Calu3 (cell line): ENCODE measurements at regions not wholly inside any gene's neighbourhood (a gene's known extent, or its start where the extent isn't known, plus 50 kb on each side); places are given as distances from the start of the nearest gene placed in this dataset.

Experiments
- BruUV-seq: library from RNA; stranded (reverse); fragments of 400-500 nt; replicated peaks from 2 replicates; lab custom pipeline; 2021; lab: Mats Ljungman, UMichigan
- CTCF ChIA-PET: fragments of 300-600 bp; sonication (Branson Sonifier 250); formaldehyde crosslinking; loops from one replicate; lab custom pipeline; 2022; ENCODE audit warnings: antibody characterized with exemption; lab: Charles Lee
- DNase-seq: peaks from one replicate; pipeline ENCODE4 v3.0.0; 2022
- H3K27ac Mint-ChIP-seq: one replicate; pipeline ENCODE4 v1.8.0; 2022; ENCODE audit warnings: mixed read lengths; ENCODE audit not compliant: unreplicated experiment
- H3K27me3 Mint-ChIP-seq: one replicate; pipeline ENCODE4 v1.8.0; 2022; ENCODE audit warnings: mixed read lengths; ENCODE audit not compliant: unreplicated experiment
- H3K36me3 Mint-ChIP-seq: one replicate; pipeline ENCODE4 v1.8.0; 2022; ENCODE audit warnings: mild to moderate bottlenecking, moderate library complexity, mixed read lengths; ENCODE audit not compliant: insufficient read depth, unreplicated experiment
- H3K4me1 Mint-ChIP-seq: one replicate; pipeline ENCODE4 v1.8.0; 2022; ENCODE audit warnings: mild to moderate bottlenecking, low read depth, mixed read lengths; ENCODE audit not compliant: unreplicated experiment
- H3K4me3 Mint-ChIP-seq: one replicate; pipeline ENCODE4 v1.8.0; 2022; ENCODE audit warnings: mild to moderate bottlenecking, low read depth, moderate library complexity, mixed read lengths; ENCODE audit not compliant: unreplicated experiment
- H3K9me3 Mint-ChIP-seq: one replicate; pipeline ENCODE4 v1.8.0; 2022; ENCODE audit warnings: low read depth, mixed read lengths; ENCODE audit not compliant: unreplicated experiment
- CTCF ChIP-seq: fragments of 200-600 bp; IDR thresholded peaks from one replicate; pipeline ENCODE4 v1.8.0; 2022; ENCODE audit warnings: antibody characterized with exemption; ENCODE audit not compliant: unreplicated experiment
- intact Hi-C: fragments of 100-400 bp; cut with micrococcal nuclease; formaldehyde crosslinking; loops from one replicate; pipeline ENCODE4 v1.10.0; 2022; ENCODE audit not compliant: unreplicated experiment

DNA sequence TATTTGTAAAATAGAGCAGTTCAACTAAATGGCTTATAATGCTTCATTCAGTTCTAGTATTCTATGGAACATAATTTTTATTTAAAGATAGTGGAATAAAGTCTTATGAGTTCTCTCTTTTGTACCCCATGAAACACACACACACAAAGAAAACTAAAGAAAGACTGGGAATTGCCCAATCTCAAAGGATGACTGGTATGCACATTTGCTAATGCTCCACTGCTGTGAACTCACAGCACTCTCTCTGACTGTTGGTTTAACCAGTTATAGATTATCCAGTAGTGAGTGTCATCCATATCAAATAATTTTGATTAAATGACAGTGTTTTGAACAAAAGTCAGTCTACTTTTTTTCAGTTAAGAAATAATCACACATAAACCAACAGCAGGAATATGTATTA lies 1082.4 kb upstream of the B3GALT2 start:
- Mint-ChIP-seq H3K27me3 (no peaks in the 10 kb centered on the region), H3K27ac (no peak overlapping the region), H3K9me3 (peaks cover 6% of the 10 kb centered on the region), H3K4me3 (no peak overlapping the region), H3K36me3 (no peaks in the 10 kb centered on the region), H3K4me1 (no peaks in the 10 kb centered on the region)
- no peak for TF ChIP-seq CTCF
- BruUV-seq: no TSS peak
- DNase-seq: no peak
- CTCF ChIA-PET: no interaction called here
- intact Hi-C loops: no loop called here

- Mint-ChIP-seq H3K36me3 (no peaks in the 10 kb centered on the region), H3K27me3 (no peaks in the 10 kb centered on the region), H3K27ac (no peak overlapping the region), H3K4me1 (no peaks in the 10 kb centered on the region), H3K9me3 (peaks cover 12% of the 10 kb centered on the region), H3K4me3 (no peak overlapping the region)
- no peak for TF ChIP-seq CTCF
- BruUV-seq: no TSS peak
- no peak for DNase-seq
- CTCF ChIA-PET: interaction anchor here (0.6 kb wide), 1 partner anchor 928 kb away, joined by 3 read pairs; no protein-coding TSS in a partner anchor
- intact Hi-C loops: no loop called here
Measured at GRCh38 chr1:194267021-194267420, 1080.6 kb upstream of the B3GALT2 start.

GRCh38 chr1:194256010-194256409 lies 1069.6 kb upstream of the B3GALT2 start:
- DNase-seq: no peak
- no peaks in the 10 kb centered on the region for H3K36me3 Mint-ChIP-seq
- CTCF ChIA-PET: no interaction called here
- H3K27me3 Mint-ChIP-seq: no peaks in the 10 kb centered on the region
- H3K27ac Mint-ChIP-seq: no peak overlapping the region
- no peak overlapping the region for H3K4me3 Mint-ChIP-seq
- TF ChIP-seq CTCF: no peak
- no peaks in the 10 kb centered on the region for H3K9me3 Mint-ChIP-seq
- no TSS peak for BruUV-seq
- peaks cover 13% of the 10 kb centered on the region for H3K4me1 Mint-ChIP-seq
- intact Hi-C loops: no loop called here

- Mint-ChIP-seq H3K4me3 (no peak overlapping the region), H3K27me3 (no peaks in the 10 kb centered on the region), H3K36me3 (no peaks in the 10 kb centered on the region), H3K4me1 (peaks cover 13% of the 10 kb centered on the region), H3K27ac (no peak overlapping the region), H3K9me3 (no peaks in the 10 kb centered on the region)
- DNase-seq: no peak
- CTCF ChIA-PET: no interaction called here
- no TSS peak for BruUV-seq
- intact Hi-C loops: no loop called here
- no peak for TF ChIP-seq CTCF
Measured at GRCh38 chr1:194252199-194252598, 1065.8 kb upstream of the B3GALT2 start.

- no peak for TF ChIP-seq CTCF
- Mint-ChIP-seq H3K36me3 (no peaks in the 10 kb centered on the region), H3K4me1 (no peaks in the 10 kb centered on the region), H3K27ac (no peak overlapping the region), H3K9me3 (no peaks in the 10 kb centered on the region), H3K4me3 (no peak overlapping the region), H3K27me3 (no peaks in the 10 kb centered on the region)
- no TSS peak for BruUV-seq
- DNase-seq: no peak
- intact Hi-C loops: no loop called here
- CTCF ChIA-PET: no interaction called here
Measured at GRCh38 chr1:194241215-194241614, 1054.8 kb upstream of the B3GALT2 start.
